ENCODE measurements at regions not wholly inside any gene's neighbourhood (a gene's known extent, or its start where the extent isn't known, plus 50 kb on each side); places are given as distances from the start of the nearest gene placed in this dataset.

GRCh38 chr2:129175051-129175450, 804.4 kb upstream of the RAB6C start:
- H3K27me3 ChIP-seq, result no peaks in the 10 kb centered on the region
- DNase-seq, result no peak
- H3K9me3 ChIP-seq, result no peaks in the 10 kb centered on the region
- H3K36me3 ChIP-seq, result no peaks in the 10 kb centered on the region
- H3K4me1 ChIP-seq, result no peaks in the 10 kb centered on the region
- H3K4me3 ChIP-seq (ENCODE audit: low read depth, low read length), result no peak overlapping the region
- no peak for TF ChIP-seq CTCF (IDR thresholded peaks at IDR 0.05; ENCODE audit: low read depth, low read length)

GRCh38 chr2:129176375-129176774, 803.1 kb upstream of the RAB6C start:
- no peaks in the 10 kb centered on the region for H3K4me1 ChIP-seq
- H3K9me3 ChIP-seq, result no peaks in the 10 kb centered on the region
- H3K4me3 ChIP-seq (ENCODE audit: low read depth, low read length), result no peak overlapping the region
- H3K27me3 ChIP-seq, result no peaks in the 10 kb centered on the region
- H3K36me3 ChIP-seq, result no peaks in the 10 kb centered on the region
- no peak for TF ChIP-seq CTCF (IDR thresholded peaks at IDR 0.05; ENCODE audit: low read depth, low read length)
- DNase-seq, result no peak

- H3K36me3 ChIP-seq, result no peaks in the 10 kb centered on the region
- H3K9me3 ChIP-seq, result no peaks in the 10 kb centered on the region
- no peaks in the 10 kb centered on the region for H3K4me1 ChIP-seq
- DNase-seq, result no peak
- no peak for TF ChIP-seq CTCF (IDR thresholded peaks at IDR 0.05; ENCODE audit: low read depth, low read length)
- no peaks in the 10 kb centered on the region for H3K27me3 ChIP-seq
- no peak overlapping the region for H3K4me3 ChIP-seq (ENCODE audit: low read depth, low read length)
Measured at GRCh38 chr2:129178356-129178755, 801.1 kb upstream of the RAB6C start.

GRCh38 chr2:129179199-129179598, 800.3 kb upstream of the RAB6C start:
- no peak for TF ChIP-seq CTCF (IDR thresholded peaks at IDR 0.05; ENCODE audit: low read depth, low read length)
- Histone ChIP-seq H3K27me3 (no peaks in the 10 kb centered on the region), H3K9me3 (no peaks in the 10 kb centered on the region), H3K4me3 (ENCODE audit: low read depth, low read length) (no peak overlapping the region), H3K4me1 (no peaks in the 10 kb centered on the region), H3K36me3 (no peaks in the 10 kb centered on the region)
- no peak for DNase-seq

GRCh38 chr2:129180124-129180716, 799.2 kb upstream of the RAB6C start:
- Histone ChIP-seq H3K27me3 (no peaks in the 10 kb centered on the region), H3K4me3 (ENCODE audit: low read depth, low read length) (no peak overlapping the region), H3K4me1 (no peaks in the 10 kb centered on the region), H3K9me3 (no peaks in the 10 kb centered on the region), H3K36me3 (no peaks in the 10 kb centered on the region)
- DNase-seq, result no peak
- TF ChIP-seq CTCF (IDR thresholded peaks at IDR 0.05; ENCODE audit: low read depth, low read length), result no peak

GRCh38 chr2:129181433-129181832, 798.0 kb upstream of the RAB6C start:
- TF ChIP-seq CTCF (IDR thresholded peaks at IDR 0.05; ENCODE audit: low read depth, low read length), result no peak
- Histone ChIP-seq H3K4me3 (ENCODE audit: low read depth, low read length) (no peak overlapping the region), H3K27me3 (no peaks in the 10 kb centered on the region), H3K4me1 (no peaks in the 10 kb centered on the region), H3K36me3 (no peaks in the 10 kb centered on the region), H3K9me3 (no peaks in the 10 kb centered on the region)
- no peak for DNase-seq
